OCI-LY7 (cell line): ENCODE measurements at regions not wholly inside any gene's neighbourhood (a gene's known extent, or its start where the extent isn't known, plus 50 kb on each side); places are given as distances from the start of the nearest gene placed in this dataset.

Source experiments
- BruUV-seq: library from RNA; stranded (reverse); fragments of 400-500 nt; replicated peaks from 2 replicates; lab custom pipeline; 2021; lab: Mats Ljungman, UMichigan
- CTCF ChIA-PET: fragments of 300-600 bp; sonication (Branson Sonifier 250); formaldehyde crosslinking; loops from one replicate; lab custom pipeline; 2022; ENCODE audit warnings: antibody characterized with exemption; ENCODE audit not compliant: unreplicated experiment; lab: Charles Lee
- POLR2A ChIA-PET: fragments of 300-600 bp; sonication (Branson Sonifier 250); formaldehyde crosslinking; loops from one replicate; lab custom pipeline; 2022; ENCODE audit warnings: antibody characterized with exemption; lab: Charles Lee
- DNase-seq: peaks from one replicate; pipeline ENCODE4 v3.0.0-alpha.2; 2015; ENCODE audit warnings: low spot score
- H2AFZ ChIP-seq: fragments of 200-600 bp; sonication (generic), shearing (Covaris generic); 2 replicates; pipeline ENCODE4 v1.6.1; 2014; ENCODE audit warnings: mild to moderate bottlenecking, antibody characterized with exemption, low read length, moderate library complexity
- H3K27ac ChIP-seq: fragments of 200-600 bp; sonication (generic); 2 replicates; pipeline ENCODE4 v1.5.1; 2014; ENCODE audit warnings: mixed run types, low read depth, mild to moderate bottlenecking, moderate library complexity, low read length, inconsistent platforms; ENCODE audit not compliant: poor library complexity, severe bottlenecking
- H3K36me3 ChIP-seq: fragments of 200-600 bp; sonication (generic); 2 replicates; pipeline ENCODE4 v1.6.1; 2014; ENCODE audit warnings: mild to moderate bottlenecking, antibody characterized with exemption, low read length, moderate library complexity, mixed read lengths; ENCODE audit not compliant: insufficient read depth
- H3K4me1 ChIP-seq: fragments of 200-600 bp; sonication (generic); 2 replicates; pipeline ENCODE4 v1.5.1; 2014; ENCODE audit warnings: mild to moderate bottlenecking, low read length; ENCODE audit not compliant: insufficient read depth, poor library complexity, severe bottlenecking
- H3K4me2 ChIP-seq: fragments of 200-600 bp; sonication (generic); 2 replicates; pipeline ENCODE4 v1.6.1; 2014; ENCODE audit warnings: mild to moderate bottlenecking, low read length
- H3K4me3 ChIP-seq: fragments of 200-600 bp; sonication (generic); 2 replicates; pipeline ENCODE4 v1.5.1; 2014; ENCODE audit warnings: mild to moderate bottlenecking, low read depth, low read length; ENCODE audit not compliant: poor library complexity, severe bottlenecking
- H3K79me2 ChIP-seq: fragments of 200-600 bp; sonication (generic); 2 replicates; pipeline ENCODE4 v1.6.1; 2016; ENCODE audit warnings: low read depth, mild to moderate bottlenecking, low read length, moderate library complexity, mixed read lengths; ENCODE audit not compliant: insufficient read depth
- H3K9me2 ChIP-seq: fragments of 200-600 bp; sonication (generic); 2 replicates; pipeline ENCODE4 v1.6.1; 2016; ENCODE audit warnings: mild to moderate bottlenecking, low read length, mixed read lengths; ENCODE audit not compliant: insufficient read depth
- H3K9me3 ChIP-seq: fragments of 200-600 bp; sonication (generic); 2 replicates; pipeline ENCODE4 v1.6.1; 2014; ENCODE audit warnings: mild to moderate bottlenecking, mixed run types, low read length, mixed read lengths
- H4K20me1 ChIP-seq: fragments of 200-600 bp; sonication (generic); 2 replicates; pipeline ENCODE4 v1.6.1; 2014; ENCODE audit warnings: mild to moderate bottlenecking, antibody characterized with exemption, low read length, moderate library complexity, mixed read lengths; ENCODE audit not compliant: insufficient read depth
- CTCF ChIP-seq: fragments of 200-600 bp; sonication (generic); conservative IDR thresholded peaks from 2 replicates; pipeline ENCODE4 v1.5.1; 2014; ENCODE audit warnings: mild to moderate bottlenecking, antibody characterized with exemption, low read length, moderate library complexity, mixed read lengths
- EZH2phosphoT487 ChIP-seq: fragments of 200-600 bp; sonication (generic); IDR thresholded peaks from 2 replicates; pipeline ENCODE4 v1.6.1; 2018; ENCODE audit warnings: low read depth, borderline replicate concordance, mild to moderate bottlenecking, mixed run types, antibody characterized with exemption, low read length, moderate library complexity, mixed read lengths
- intact Hi-C: fragments of 100-400 bp; cut with micrococcal nuclease; formaldehyde crosslinking; loops from one replicate; pipeline ENCODE4 v1.10.0; 2022; ENCODE audit not compliant: unreplicated experiment

DNA sequence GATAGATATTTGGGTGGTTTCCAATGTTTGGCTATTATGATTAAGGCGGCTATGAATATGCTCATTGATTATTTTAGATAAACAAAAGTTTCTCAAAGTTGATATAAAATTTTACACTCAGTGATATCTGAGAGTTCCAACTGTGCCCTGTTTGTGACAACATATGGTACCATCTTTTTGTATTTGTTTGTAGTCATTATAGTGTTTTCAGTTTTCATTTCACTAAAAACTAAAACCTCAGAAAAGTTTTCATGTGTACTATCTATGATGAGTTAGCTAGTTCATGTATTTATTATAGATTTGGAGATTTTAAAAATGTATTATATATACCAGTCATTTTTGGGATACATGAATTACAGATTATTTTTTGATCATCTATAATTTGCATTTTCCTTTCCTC, 1111.4 kb downstream of the CDH18 start:
- Histone ChIP-seq H3K9me3 (no peaks in the 10 kb centered on the region), H3K4me2 (no peak overlapping the region), H3K4me3 (no peak overlapping the region), H3K4me1 (no peaks in the 10 kb centered on the region), H4K20me1 (no peaks in the 10 kb centered on the region), H3K79me2 (no peaks in the 10 kb centered on the region), H3K27ac (no peak overlapping the region), H3K36me3 (no peaks in the 10 kb centered on the region), H3K9me2 (no peaks in the 10 kb centered on the region), H2AFZ (no peak overlapping the region)
- no TSS peak for BruUV-seq
- TF ChIP-seq CTCF (no peak), EZH2phosphoT487 (no peak)
- ChIA-PET POLR2A (interaction anchor here (0.7 kb wide), 1 partner anchor 618 kb away, joined by 3 read pairs; no protein-coding TSS in a partner anchor), CTCF (no interaction called here)
- intact Hi-C loops: no loop called here
- no peak for DNase-seq

- no peaks in the 10 kb centered on the region for H3K79me2 ChIP-seq
These were observed 1106.4 kb downstream of the CDH18 start for GRCh38 chr5:18881615-18882014.

More at GRCh38 chr5:18881615-18882014, 1106.4 kb downstream of the CDH18 start:
- intact Hi-C loops: no loop called here
- Histone ChIP-seq H3K4me1 (no peaks in the 10 kb centered on the region), H3K36me3 (no peaks in the 10 kb centered on the region), H3K27ac (no peak overlapping the region), H2AFZ (no peak overlapping the region), H3K4me3 (no peak overlapping the region), H3K9me2 (no peaks in the 10 kb centered on the region), H4K20me1 (no peaks in the 10 kb centered on the region), H3K9me3 (no peaks in the 10 kb centered on the region), H3K4me2 (no peak overlapping the region)
- no peak for DNase-seq
- BruUV-seq: no TSS peak
- ChIA-PET POLR2A (interaction anchor here (0.8 to 0.9 kb wide), 2 partner anchors 14 to 191 kb away, joined by 3 read pairs; no protein-coding TSS in a partner anchor), CTCF (no interaction called here)
- no peak for TF ChIP-seq CTCF
- no peak for TF ChIP-seq EZH2phosphoT487
